MM.1S (cell line): ENCODE measurements at regions not wholly inside any gene's neighbourhood (a gene's known extent, or its start where the extent isn't known, plus 50 kb on each side); places are given as distances from the start of the nearest gene placed in this dataset.

Experiments
- EZH2 ChIP-seq: fragments of 300-600 bp; sonication (generic); optimal IDR thresholded peaks from 2 replicates; pipeline ENCODE3; 2017; ENCODE audit warnings: low read depth, mild to moderate bottlenecking, antibody characterized with exemption, low read length, mixed read lengths
- EZH2phosphoT487 ChIP-seq: fragments of 300-600 bp; sonication (generic); IDR thresholded peaks from 2 replicates; pipeline ENCODE4 v1.6.1; 2018; ENCODE audit warnings: antibody characterized with exemption, low read length
- TF ChIP-seq, protein P1 (sequence below): fragments of 300-600 bp; sonication (generic); IDR thresholded peaks from 2 replicates; pipeline ENCODE4 v1.5.1; 2016; ENCODE audit warnings: antibody characterized with exemption, low read length, mixed read lengths

DNA sequence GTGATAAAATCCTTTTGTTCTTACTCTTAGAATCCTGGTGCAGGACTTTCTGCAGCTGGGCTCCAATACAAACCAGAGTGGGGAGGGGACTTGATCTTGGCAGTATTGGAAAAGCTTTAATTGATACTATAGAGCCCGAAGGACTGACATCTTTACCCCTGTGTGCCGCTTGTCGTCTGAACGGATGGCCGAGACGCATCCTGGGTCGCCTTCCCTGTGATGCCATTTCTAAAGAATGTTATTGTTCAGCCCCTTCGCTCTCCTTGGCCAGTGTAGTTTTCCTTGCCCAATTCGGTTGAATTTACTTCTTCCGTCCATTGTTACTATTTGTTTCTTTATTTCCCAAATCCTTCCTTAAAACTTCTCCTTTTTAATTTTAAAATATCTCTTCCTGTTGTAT is 80.9 kb downstream of the CLDN34 start:
- TF ChIP-seq, protein P1, sequence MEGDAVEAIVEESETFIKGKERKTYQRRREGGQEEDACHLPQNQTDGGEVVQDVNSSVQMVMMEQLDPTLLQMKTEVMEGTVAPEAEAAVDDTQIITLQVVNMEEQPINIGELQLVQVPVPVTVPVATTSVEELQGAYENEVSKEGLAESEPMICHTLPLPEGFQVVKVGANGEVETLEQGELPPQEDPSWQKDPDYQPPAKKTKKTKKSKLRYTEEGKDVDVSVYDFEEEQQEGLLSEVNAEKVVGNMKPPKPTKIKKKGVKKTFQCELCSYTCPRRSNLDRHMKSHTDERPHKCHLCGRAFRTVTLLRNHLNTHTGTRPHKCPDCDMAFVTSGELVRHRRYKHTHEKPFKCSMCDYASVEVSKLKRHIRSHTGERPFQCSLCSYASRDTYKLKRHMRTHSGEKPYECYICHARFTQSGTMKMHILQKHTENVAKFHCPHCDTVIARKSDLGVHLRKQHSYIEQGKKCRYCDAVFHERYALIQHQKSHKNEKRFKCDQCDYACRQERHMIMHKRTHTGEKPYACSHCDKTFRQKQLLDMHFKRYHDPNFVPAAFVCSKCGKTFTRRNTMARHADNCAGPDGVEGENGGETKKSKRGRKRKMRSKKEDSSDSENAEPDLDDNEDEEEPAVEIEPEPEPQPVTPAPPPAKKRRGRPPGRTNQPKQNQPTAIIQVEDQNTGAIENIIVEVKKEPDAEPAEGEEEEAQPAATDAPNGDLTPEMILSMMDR = no peak
- no peak for TF ChIP-seq EZH2
- no peak for TF ChIP-seq EZH2phosphoT487
